Right lobe of liver (tissue), 4 donors: ENCODE measurements at regions not wholly inside any gene's neighbourhood (a gene's known extent, or its start where the extent isn't known, plus 50 kb on each side); places are given as distances from the start of the nearest gene placed in this dataset.
"Not testable (repeated sequence)": the region's sequence is repeated elsewhere in the genome, so short reads cannot be mapped to it uniquely, and the experiment has no call there.

Experiments
- CTCF ChIP-seq, 4 donors: fragments of 200-600 bp in 3 of 4; fragments of 450-650 bp in 1 of 4; IDR thresholded peaks; one replicate each; pipeline versions ENCODE4 v1.5.1 to v1.8.0; 2016 to 2022; ENCODE audit warnings: antibody characterized with exemption in 4 of 4, mild to moderate bottlenecking in 2 of 4
- POLR2A ChIP-seq: fragments of 450-650 bp; IDR thresholded peaks from one replicate; pipeline ENCODE4 v1.6.1; 2017; ENCODE audit warnings: antibody characterized with exemption, mild to moderate bottlenecking
- donor health status: DM: no; HTN: no; CAD: no.
- donor health status: DM: no; HTN: no; CAD: no.
- donor health status: DM: no; HTN: yes; CAD: no.

- not testable (repeated sequence) for TF ChIP-seq CTCF (IDR thresholded peaks at IDR 0.05); POLR2A
Measured at GRCh38 chr12:31805681-31806080, 76.9 kb upstream of the AMN1 start.
